K562 (cell line): ENCODE measurements at regions not wholly inside any gene's neighbourhood (a gene's known extent, or its start where the extent isn't known, plus 50 kb on each side); places are given as distances from the start of the nearest gene placed in this dataset.

Source experiments
- ATAC-seq: fragments of 200-7000 bp; cut with Tn5 transposase; 3 replicates; pipeline ENCODE4 v1.9.1; 2020; ENCODE audit warnings: moderate library complexity
- BruUV-seq: library from RNA; stranded (reverse); fragments of 400-500 nt; replicated peaks from 2 replicates; lab custom pipeline; 2021; lab: Mats Ljungman, UMichigan
- CTCF ChIA-PET: fragments of 300-600 bp; formaldehyde crosslinking; extraction: SDS; loops from one replicate; lab custom pipeline; 2021; ENCODE audit warnings: low intra/inter-chr PET ratio; lab: Yijun Ruan, JAX
- POLR2A ChIA-PET: fragments of 300-600, 350-650 bp; sonication (Branson Sonifier 250); formaldehyde crosslinking; extraction: SDS; loops from one replicate; lab custom pipeline; 2021; ENCODE audit warnings: antibody characterized with exemption, inconsistent platforms; lab: Yijun Ruan, JAX
- DNase-seq, 4 experiments: peaks; one replicate each; pipeline versions ENCODE4 v3.0.0 to v3.0.0-alpha.2; 2011 to 2018; ENCODE audit warnings: low spot score in 3 of 4, mixed read lengths in 3 of 4; ENCODE audit errors: extremely low read depth in 1 of 4
- FAIRE-seq: peaks from 2 replicates; lab custom pipeline; 2011; peaks lifted over from hg19 to GRCh38; lab: Jason Lieb, UNC
- H2AFZ ChIP-seq: 2 replicates; pipeline ENCODE4 v1.6.0; 2011; ENCODE audit warnings: low read depth, low read length, control low read depth, inconsistent platforms
- H3K27ac ChIP-seq: fragments of 200-600 bp; 3 replicates; pipeline ENCODE4 v1.8.0; 2011; ENCODE audit warnings: low read depth, mild to moderate bottlenecking, control low read depth, inconsistent platforms, low read length, moderate library complexity, mixed read lengths; ENCODE audit errors: extremely low read depth
- H3K27me3 ChIP-seq, 2 experiments: fragments of 300-600 bp in 1 of 2; 2 replicates in 1 of 2; 3 replicates in 1 of 2; pipeline versions ENCODE4 v1.6.0 to v1.8.0; 2011; ENCODE audit warnings: inconsistent platforms in 2 of 2, low read length in 2 of 2, mild to moderate bottlenecking in 1 of 2, mixed read lengths in 1 of 2, moderate library complexity in 1 of 2; ENCODE audit not compliant: control insufficient read depth in 2 of 2, insufficient read depth in 2 of 2
- H3K36me3 ChIP-seq: fragments of 300-600 bp; 3 replicates; pipeline ENCODE4 v1.8.0; 2011; ENCODE audit warnings: mild to moderate bottlenecking, low read length, inconsistent platforms; ENCODE audit not compliant: control insufficient read depth, insufficient read depth
- H3K4me1 ChIP-seq, 2 experiments: fragments of 200-600 bp in 1 of 2; replicated peaks in 1 of 2; 2 replicates in 1 of 2; 3 replicates in 1 of 2; pipeline versions ENCODE4 v1.5.1 to v1.8.0; 2011; ENCODE audit warnings: inconsistent platforms in 2 of 2, low read length in 2 of 2, mild to moderate bottlenecking in 1 of 2, mixed read lengths in 1 of 2, moderate library complexity in 1 of 2; ENCODE audit not compliant: control insufficient read depth in 2 of 2, insufficient read depth in 2 of 2
- H3K4me2 ChIP-seq: 2 replicates; pipeline ENCODE4 v1.6.1; 2011; ENCODE audit warnings: low read length, control low read depth, inconsistent platforms, mixed read lengths; ENCODE audit not compliant: insufficient read depth
- H3K4me3 ChIP-seq: fragments of 200-600 bp; sonication (generic), shearing (Covaris generic); 2 replicates; pipeline ENCODE4 v1.5.1; 2016; ENCODE audit warnings: control low read depth, inconsistent platforms
- H3K79me2 ChIP-seq: fragments of 200-600 bp; 3 replicates; pipeline ENCODE4 v1.8.0; 2011; ENCODE audit warnings: low read length, inconsistent platforms; ENCODE audit not compliant: control insufficient read depth, insufficient read depth
- H3K9ac ChIP-seq, 2 experiments: 2 replicates each; pipeline versions ENCODE4 v1.6.0 to v1.6.1; 2011; ENCODE audit warnings: low read depth in 2 of 2, low read length in 2 of 2, control low read depth in 1 of 2, inconsistent platforms in 1 of 2, mild to moderate bottlenecking in 1 of 2, mixed read lengths in 1 of 2; ENCODE audit not compliant: insufficient read depth in 1 of 2
- H3K9me1 ChIP-seq: one replicate; pipeline ENCODE4 v1.6.0; 2011; ENCODE audit warnings: inconsistent platforms, mild to moderate bottlenecking, low read length, moderate library complexity; ENCODE audit not compliant: control insufficient read depth, insufficient read depth
- H3K9me3 ChIP-seq: replicated peaks from 2 replicates; pipeline ENCODE4 v1.5.1; 2011; ENCODE audit warnings: low read depth, low read length, inconsistent platforms; ENCODE audit not compliant: control insufficient read depth, insufficient read depth
- H4K20me1 ChIP-seq: replicated peaks from 2 replicates; pipeline ENCODE4 v1.6.1; 2011; ENCODE audit warnings: low read length, inconsistent platforms, mixed read lengths; ENCODE audit not compliant: control insufficient read depth, insufficient read depth
- GATA2 ChIP-seq: sonication (generic); formaldehyde crosslinking; IDR thresholded peaks from 2 replicates; pipeline ENCODE4 v1.4.0; 2020; ENCODE audit warnings: mild to moderate bottlenecking, missing genetic modification reagents
- HINFP ChIP-seq: fragments of 450-650 bp; conservative IDR thresholded peaks from 2 replicates; pipeline ENCODE4 v1.6.1; 2016; ENCODE audit warnings: missing genetic modification characterization, low read depth, mild to moderate bottlenecking, control low read depth, missing compliant biosample characterization
- KAT8 ChIP-seq: fragments of 450-650 bp; IDR thresholded peaks from 2 replicates; pipeline ENCODE4 v1.6.1; 2016; ENCODE audit warnings: low read depth, mild to moderate bottlenecking
- MBD2 ChIP-seq: sonication (generic); IDR thresholded peaks from 2 replicates; pipeline ENCODE4 v1.6.1; 2016; ENCODE audit warnings: low read depth, borderline replicate concordance
- NFRKB ChIP-seq: fragments of 450-650 bp; IDR thresholded peaks from 2 replicates; pipeline ENCODE4 v1.6.1; 2016; ENCODE audit warnings: low read depth
- NKRF ChIP-seq: fragments of 450-650 bp; IDR thresholded peaks from 2 replicates; pipeline ENCODE4 v1.6.1; 2016; ENCODE audit warnings: borderline replicate concordance
- NRF1 ChIP-seq, 2 experiments: fragments of 450-650 bp; IDR thresholded peaks in 1 of 2; conservative IDR thresholded peaks in 1 of 2; 2 replicates each; pipeline ENCODE4 v1.6.1; 2014; ENCODE audit warnings: mild to moderate bottlenecking in 2 of 2
- SLC30A9 ChIP-seq: fragments of 250-450 bp; sonication (Bioruptor Pico); IDR thresholded peaks from 2 replicates; pipeline ENCODE4 v1.8.0; 2022; ENCODE audit warnings: mild to moderate bottlenecking, moderate library complexity
- SPI1 ChIP-seq: IDR thresholded peaks from 2 replicates; pipeline ENCODE4 v1.6.1; 2011; ENCODE audit warnings: low read depth, low read length, control low read depth, borderline replicate concordance
- SRSF7 ChIP-seq: fragments of 200-400 bp; formaldehyde crosslinking; optimal IDR thresholded peaks from 2 replicates; pipeline ENCODE3; 2017; ENCODE audit warnings: mild to moderate bottlenecking, low read depth, low read length
- TGIF2 ChIP-seq: sonication (generic); formaldehyde crosslinking; IDR thresholded peaks from 2 replicates; pipeline ENCODE4 v1.8.1; 2022; ENCODE audit warnings: mild to moderate bottlenecking, missing genetic modification reagents, moderate library complexity
- ZFP30 ChIP-seq: fragments of 250-450 bp; sonication (Bioruptor Pico); IDR thresholded peaks from 2 replicates; pipeline ENCODE4 v1.8.0; 2022; ENCODE audit warnings: moderate library complexity, mild to moderate bottlenecking, inconsistent platforms, borderline replicate concordance
- ZNF740 ChIP-seq, 3 experiments: fragments of 200-800 bp in 1 of 3; sonication (Bioruptor generic) in 1 of 3; sonication (generic) in 1 of 3; formaldehyde crosslinking in 1 of 3; IDR thresholded peaks; 2 replicates each; pipeline versions ENCODE4 v1.6.1 to v1.8.0; 2016 to 2022; ENCODE audit warnings: mild to moderate bottlenecking in 2 of 3, missing compliant biosample characterization in 2 of 3, missing genetic modification characterization in 2 of 3, missing genetic modification reagents in 1 of 3
- ZZZ3 ChIP-seq: fragments of 450-650 bp; IDR thresholded peaks from 2 replicates; pipeline ENCODE4 v1.6.1; 2016; ENCODE audit warnings: antibody characterized with exemption, mild to moderate bottlenecking, moderate library complexity
- WGBS: fragments of 100-300 bp; shearing (Covaris generic); methylation state at CpG from one replicate; pipeline ENCODE4 v1.1.6; 2016; ENCODE audit warnings: low coverage, mixed read lengths; ENCODE audit not compliant: insufficient coverage; ENCODE audit errors: missing lambda C conversion rate; 5-methylcytosine and 5-hydroxymethylcytosine counted together
- in situ Hi-C: fragments of 300-500 bp; cut with MboI; formaldehyde crosslinking; loops from 4 replicates; pipeline ENCODE4 v1.15.0; 2018; ENCODE audit warnings: inconsistent platforms, mixed read lengths
- intact Hi-C: fragments of 100-400 bp; cut with micrococcal nuclease; formaldehyde crosslinking; loops from 2 replicates; pipeline ENCODE4 v1.14.2; 2022

GRCh38 chr10:117726596-117727295 lies 184.2 kb downstream of the EMX2 start (continued):
- TF ChIP-seq NFRKB (no peak), SPI1 (no peak), SLC30A9 (CRISPR knock-in tag) (no peak)

- no peaks in the 10 kb centered on the region for H3K9me1 ChIP-seq
- intact Hi-C loops: no loop called here
- no peak overlapping the region for H3K27ac ChIP-seq
- H3K4me2 ChIP-seq: no peak overlapping the region
- in situ Hi-C loops: no loop called here
- H3K9me3 ChIP-seq: no peaks in the 10 kb centered on the region
- H4K20me1 ChIP-seq: no peaks in the 10 kb centered on the region
- POLR2A ChIA-PET: no interaction called here
- H3K9ac ChIP-seq: no peak overlapping the region
- H3K79me2 ChIP-seq: no peaks in the 10 kb centered on the region
- BruUV-seq: no TSS peak
- DNase-seq: no peak
- CTCF ChIA-PET: no interaction called here
- no peaks in the 10 kb centered on the region for H3K36me3 ChIP-seq
- no peaks in the 10 kb centered on the region for H3K4me1 ChIP-seq
- WGBS: 0% methylated on average over 4 of the region's 4 CpGs
- ATAC-seq: no peak
- FAIRE-seq: no peak
- H3K4me3 ChIP-seq: no peak overlapping the region
- peaks cover 0 to 11% of the 10 kb centered on the region in 2 experiments; a peak in 2 of 5 replicates for H3K27me3 ChIP-seq
- no peak overlapping the region for H2AFZ ChIP-seq
- TF ChIP-seq ZNF740 (CRISPR knock-in tag; IDR thresholded peaks at IDR 0.05) (no peak), ZNF740 (tag; IDR thresholded peaks at IDR 0.05) (no peak), KAT8 (no peak), SRSF7 (no peak), GATA2 (CRISPR knock-in tag) (no peak), HINFP (tag) (no peak), ZZZ3 (no peak), ZFP30 (CRISPR knock-in tag) (no peak), MBD2 (no peak), NRF1 (conservative IDR thresholded peaks at IDR 0.05 in 1 of 2, IDR thresholded peaks at IDR 0.05 in 1 of 2) (no peak), NKRF (no peak), TGIF2 (CRISPR knock-in tag) (no peak)
These were observed 184.9 kb downstream of the EMX2 start for GRCh38 chr10:117727421-117727820.
